ENCODE measurements at regions not wholly inside any gene's neighbourhood (a gene's known extent, or its start where the extent isn't known, plus 50 kb on each side); places are given as distances from the start of the nearest gene placed in this dataset.

DNA sequence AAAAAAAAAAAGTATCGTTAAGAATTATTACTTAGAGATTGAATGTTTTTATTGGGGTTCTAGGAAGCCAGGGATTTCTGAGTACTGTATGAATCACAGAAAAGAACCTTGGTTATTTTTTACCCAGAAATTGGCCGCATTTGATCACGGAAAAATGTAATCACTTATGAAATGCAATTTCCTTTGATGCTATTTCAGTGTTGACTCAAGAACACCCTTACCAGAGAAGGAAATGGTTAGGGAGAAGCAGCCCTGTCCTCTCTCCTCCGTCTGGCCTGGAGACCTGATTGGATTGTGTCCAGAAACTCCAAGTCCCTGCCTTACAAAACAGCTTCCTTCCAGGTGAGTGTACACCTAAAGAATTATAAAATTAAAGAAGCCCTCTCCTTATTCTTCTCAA, 116.7 kb downstream of the MED10 start:
- TF ChIP-seq, protein P1, sequence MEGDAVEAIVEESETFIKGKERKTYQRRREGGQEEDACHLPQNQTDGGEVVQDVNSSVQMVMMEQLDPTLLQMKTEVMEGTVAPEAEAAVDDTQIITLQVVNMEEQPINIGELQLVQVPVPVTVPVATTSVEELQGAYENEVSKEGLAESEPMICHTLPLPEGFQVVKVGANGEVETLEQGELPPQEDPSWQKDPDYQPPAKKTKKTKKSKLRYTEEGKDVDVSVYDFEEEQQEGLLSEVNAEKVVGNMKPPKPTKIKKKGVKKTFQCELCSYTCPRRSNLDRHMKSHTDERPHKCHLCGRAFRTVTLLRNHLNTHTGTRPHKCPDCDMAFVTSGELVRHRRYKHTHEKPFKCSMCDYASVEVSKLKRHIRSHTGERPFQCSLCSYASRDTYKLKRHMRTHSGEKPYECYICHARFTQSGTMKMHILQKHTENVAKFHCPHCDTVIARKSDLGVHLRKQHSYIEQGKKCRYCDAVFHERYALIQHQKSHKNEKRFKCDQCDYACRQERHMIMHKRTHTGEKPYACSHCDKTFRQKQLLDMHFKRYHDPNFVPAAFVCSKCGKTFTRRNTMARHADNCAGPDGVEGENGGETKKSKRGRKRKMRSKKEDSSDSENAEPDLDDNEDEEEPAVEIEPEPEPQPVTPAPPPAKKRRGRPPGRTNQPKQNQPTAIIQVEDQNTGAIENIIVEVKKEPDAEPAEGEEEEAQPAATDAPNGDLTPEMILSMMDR (conservative IDR thresholded peaks at IDR 0.05) = no peak
- no peak for TF ChIP-seq ZFX (IDR thresholded peaks at IDR 0.05)
